Limb (tissue), 2 donors: ENCODE measurements at regions not wholly inside any gene's neighbourhood (a gene's known extent, or its start where the extent isn't known, plus 50 kb on each side); places are given as distances from the start of the nearest gene placed in this dataset.

Experiments used
- DNase-seq, 2 donors: peaks; one replicate each; pipeline ENCODE4 v3.0.0-alpha.2; 2016; ENCODE audit errors: extremely low spot score in 2 of 2

DNA sequence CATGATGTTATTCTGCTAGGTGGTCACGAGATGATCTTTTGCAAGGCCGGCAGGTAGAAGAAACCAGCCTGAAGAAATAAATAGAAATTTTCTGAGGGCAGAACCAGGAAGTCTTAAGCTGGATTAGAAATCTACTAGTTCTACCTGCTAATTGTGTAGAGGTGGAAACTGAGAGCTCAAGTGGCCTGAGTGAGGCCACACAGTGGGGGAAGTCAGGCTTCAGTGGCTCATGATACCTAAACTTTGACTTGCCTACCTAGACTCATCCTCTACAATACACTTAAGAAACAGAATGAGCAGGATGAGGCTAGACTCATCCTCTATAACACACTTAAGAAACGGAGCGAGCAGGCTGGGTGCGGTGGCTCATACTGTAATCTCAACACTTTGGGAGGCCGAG is 134.9 kb upstream of the NDUFV2 start:
- DNase-seq: no peak

DNA sequence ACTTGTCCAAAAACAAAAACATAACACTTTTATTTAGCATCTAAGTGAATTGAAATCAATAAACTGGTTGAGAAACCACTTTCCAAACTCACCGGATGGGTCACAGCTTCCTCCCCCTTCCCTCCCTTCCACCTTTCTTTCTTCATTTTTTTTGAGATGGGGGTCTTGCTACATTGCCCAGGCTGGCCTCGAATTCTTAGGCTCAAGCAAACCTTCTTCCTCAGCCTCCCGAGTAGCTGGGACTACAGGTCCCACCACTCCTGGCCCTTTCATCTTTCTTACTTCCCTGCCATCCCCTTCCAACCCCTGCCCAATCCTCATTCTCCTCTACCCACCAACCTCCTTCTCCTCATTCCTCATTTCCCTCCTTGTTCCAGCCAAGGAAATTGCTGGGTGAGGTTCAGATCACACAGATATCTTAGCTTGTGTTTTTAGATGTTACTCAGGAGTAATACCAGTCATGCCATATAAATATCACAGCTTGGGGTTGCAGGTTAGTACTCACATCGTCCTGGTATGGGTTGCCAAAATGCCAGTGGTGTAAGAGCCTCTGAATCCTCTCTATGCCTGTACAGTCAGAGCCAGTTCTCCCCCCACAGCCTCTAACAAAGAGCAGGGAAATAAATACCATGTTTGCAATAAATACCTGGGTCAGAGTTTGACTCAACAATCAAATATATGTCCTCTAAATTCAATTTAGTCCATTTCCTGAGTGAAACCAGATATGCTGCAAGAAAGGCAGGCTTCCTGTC is 132.7 kb upstream of the NDUFV2 start:
- no peak for DNase-seq

DNA sequence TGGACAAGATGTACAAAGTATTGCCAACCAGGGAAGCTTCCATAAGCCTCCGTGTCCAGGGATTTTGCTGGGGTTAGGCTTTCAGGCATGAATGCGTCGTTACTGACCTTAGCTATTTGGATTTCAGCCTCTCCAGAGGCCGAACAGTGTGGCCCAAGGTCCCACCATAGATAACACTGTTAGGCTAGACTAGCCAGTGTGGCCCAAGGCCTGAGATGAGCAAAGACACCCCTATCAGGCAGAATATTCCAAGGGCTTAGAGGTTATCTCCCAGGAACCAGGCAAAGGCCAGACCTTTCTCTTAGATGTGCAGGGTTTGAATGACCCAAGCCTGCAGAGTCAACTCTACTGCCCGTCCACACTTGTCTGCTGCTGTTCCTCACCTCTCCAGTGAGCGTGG is 131.7 kb upstream of the NDUFV2 start:
- DNase-seq: no peak

DNA sequence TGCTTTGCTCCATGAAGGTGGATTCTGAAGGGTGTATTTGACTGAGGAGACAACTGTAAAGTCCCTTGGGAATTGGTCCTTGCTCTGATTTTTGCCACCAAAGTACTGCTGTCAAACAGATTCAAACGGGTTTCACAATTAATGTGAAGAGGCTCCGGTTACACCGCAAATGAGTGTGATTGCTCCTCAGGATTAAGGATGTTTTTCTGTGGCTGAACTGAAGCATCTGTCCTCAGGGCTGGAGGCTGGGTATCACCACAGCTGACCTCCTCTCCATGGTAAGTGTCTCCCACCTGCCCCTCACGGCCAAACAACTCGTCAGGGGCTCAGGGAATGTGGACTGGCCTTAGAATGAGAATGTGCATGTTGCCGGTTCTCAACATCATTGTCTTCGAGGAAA is 130.4 kb upstream of the NDUFV2 start:
- no peak for DNase-seq

DNA sequence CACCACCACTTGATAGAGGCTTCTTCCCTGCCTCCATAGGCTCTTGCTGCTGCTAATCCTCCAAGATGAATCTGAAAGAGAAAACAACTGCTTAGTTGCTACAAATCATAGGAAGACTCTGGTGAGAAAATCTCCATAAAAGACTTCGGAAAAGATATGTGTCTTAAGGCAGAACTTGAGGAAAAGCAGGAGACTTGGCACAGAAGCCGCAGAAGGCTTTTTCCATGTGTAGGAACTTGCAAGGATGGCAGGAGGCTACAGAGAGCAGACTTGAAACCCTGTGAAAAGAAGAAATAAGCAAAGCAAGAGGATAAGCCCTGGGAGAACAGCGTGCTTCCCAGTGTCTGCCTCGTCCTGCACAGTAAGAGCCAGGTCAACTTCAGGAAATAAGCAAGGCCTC is 128.2 kb upstream of the NDUFV2 start:
- DNase-seq: no peak

DNA sequence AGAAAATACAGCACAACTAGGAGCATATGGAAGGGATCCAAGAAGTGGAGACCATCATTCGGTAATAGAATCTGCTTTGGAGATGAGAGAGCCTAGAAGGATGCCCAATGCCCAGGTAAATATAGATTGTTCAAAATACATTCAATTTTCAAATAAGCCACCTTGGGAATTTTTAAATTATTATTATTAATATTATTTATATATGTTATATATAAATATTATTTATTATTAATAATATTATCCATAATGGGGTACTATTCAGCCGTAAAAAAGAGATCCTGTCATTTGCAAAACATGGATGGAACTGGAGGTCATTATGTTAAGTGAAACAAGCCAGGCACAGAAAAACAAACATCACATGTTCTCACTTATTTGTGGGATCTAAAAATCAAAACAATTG is 127.8 kb upstream of the NDUFV2 start:
- no peak for DNase-seq

DNA sequence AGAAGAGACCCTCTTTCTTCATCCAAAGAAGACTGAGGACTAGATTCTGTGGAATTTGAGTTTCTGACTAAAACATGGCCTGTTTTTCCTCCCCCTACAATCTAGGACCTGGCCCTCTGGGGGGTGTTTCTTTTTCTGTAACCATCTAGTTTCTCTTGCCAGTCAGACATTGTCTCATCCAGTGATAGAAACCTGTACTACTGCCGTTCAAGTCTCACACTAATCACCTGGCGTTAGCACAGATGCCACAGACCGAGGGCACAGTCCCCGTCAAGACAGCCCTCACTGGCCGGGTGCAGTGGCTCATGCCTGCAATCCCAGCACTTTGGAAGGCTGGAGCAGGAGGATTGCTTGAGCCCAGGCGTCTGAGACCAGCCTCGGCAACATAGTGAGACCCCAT is 126.9 kb upstream of the NDUFV2 start:
- no peak for DNase-seq

DNA sequence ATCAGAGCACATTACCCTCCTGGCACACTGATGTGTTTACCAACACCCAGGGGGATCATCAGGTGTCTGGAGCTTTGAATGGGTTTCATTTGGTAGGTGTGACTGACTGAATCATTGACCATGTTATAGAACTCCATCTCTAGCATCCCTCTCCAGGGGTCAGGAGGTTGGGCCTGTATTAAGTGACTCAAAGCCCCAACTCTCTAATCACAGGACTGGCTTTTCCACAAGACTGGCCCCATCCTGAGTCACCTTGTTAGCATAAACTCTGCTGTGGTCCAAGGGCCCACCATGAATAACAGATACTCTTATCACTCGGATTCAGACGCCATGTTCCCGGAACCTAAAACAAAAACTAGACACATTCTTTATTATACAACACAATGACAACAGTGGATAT is 125.9 kb upstream of the NDUFV2 start:
- no peak for DNase-seq

DNA sequence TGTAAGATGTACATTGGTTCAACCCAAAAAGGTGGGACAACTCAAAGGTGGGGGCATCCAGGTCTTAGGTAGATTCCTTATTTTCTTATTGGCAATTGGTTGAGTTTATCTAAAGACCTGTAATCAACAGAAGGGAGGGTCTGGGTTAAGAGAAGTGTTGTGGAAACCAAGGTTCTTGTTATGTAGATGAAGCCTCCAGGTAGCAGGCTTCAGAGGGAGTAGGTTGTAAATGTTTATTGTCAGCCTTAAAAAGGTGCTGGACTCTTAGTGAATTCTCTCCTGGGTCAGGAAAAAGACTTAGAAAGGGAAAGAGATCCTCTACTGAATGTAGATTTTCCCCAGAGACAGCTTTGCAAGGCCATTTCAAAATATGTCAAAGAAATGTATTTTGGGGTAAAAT is 125.3 kb upstream of the NDUFV2 start:
- DNase-seq: no peak

DNA sequence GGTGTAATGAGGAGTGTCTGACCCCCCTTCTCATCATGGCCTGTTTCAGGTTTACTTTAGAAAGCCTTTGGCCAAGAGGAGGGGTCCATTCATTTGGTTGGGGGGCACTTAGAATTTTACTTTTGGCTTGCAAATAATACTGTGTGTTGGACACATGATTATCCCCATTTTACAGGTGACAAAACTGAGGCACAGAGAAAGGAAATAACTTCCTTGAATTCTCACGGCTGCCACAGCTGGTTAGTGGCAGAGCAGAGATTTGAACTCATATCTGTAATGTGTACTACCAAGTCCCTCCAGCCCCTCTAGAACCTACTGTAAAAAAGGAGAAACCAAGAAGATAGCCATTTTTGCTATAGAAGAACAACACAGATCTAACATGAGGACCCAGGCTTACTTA is 124.8 kb upstream of the NDUFV2 start:
- DNase-seq: no peak

DNA sequence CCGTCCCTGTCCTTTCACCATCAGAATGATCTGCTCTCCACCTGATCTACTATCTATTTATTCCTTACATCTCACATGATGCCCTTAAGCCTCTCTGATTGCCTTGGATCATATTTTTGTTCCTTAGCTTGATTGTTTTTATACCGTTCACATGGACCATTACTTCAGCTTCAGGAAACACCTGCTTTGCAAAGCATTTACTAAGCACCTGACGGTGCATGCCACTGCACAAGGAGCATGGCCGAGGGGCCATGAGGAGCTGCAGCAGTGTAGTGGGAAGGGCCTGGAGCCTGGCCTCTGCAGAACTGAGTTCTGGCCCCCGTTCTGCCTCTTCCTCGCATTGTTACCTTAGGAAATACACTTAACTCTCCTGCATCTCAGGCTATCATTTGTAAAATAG is 124.1 kb upstream of the NDUFV2 start:
- no peak for DNase-seq

DNA sequence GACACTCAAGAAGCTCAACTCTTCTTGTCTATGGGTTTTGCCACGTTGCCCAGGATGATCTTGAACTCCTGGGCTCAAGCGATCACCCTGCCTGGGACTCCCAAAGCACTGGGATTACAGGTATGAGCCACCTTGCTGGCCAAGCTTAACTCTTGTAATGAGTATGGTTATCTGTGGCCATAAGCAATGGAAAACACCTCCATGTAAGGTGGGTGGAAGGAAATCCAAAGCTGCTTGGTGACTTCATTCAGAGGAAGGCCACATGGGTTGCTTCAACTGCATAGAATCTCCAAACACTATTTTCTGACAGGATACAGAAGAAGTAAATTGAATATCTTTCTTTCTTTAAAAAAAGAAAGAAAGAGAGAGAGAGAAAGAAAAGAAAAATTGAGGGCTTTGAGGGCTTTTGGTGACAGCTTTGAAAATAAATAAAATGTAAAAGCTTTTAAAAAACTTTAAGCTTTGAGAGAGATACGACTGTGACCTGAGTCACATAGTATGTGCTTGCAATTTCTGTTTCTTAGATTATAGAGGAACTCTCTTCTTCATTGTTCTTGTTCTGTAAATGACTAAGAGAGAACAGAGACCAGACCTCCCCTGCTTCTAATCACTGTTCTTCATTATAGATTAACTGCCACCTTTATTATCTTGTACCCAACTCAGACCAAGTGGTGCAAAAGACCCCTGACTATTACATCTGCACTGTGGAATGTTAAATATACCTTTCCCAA is 123.1 kb upstream of the NDUFV2 start:
- DNase-seq: no peak

DNA sequence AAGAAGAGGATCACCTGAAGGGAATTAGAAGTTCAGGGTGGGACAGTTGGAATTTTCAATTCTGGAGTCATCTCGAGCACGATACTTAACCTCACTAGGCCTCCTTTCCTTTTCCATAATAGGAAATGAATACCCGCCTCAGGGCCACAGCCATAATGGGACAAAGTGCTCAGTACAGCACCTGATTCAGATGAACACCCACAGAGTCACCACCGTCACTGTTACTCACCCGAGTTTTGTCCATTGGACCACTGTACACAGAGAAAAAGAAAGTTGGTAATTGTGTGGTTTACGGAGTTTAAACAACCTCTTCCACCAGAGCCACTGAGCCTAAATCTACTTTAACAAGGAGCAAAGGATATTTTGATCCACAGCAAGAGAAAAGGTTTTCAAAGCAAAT is 122.0 kb upstream of the NDUFV2 start:
- no peak for DNase-seq

DNA sequence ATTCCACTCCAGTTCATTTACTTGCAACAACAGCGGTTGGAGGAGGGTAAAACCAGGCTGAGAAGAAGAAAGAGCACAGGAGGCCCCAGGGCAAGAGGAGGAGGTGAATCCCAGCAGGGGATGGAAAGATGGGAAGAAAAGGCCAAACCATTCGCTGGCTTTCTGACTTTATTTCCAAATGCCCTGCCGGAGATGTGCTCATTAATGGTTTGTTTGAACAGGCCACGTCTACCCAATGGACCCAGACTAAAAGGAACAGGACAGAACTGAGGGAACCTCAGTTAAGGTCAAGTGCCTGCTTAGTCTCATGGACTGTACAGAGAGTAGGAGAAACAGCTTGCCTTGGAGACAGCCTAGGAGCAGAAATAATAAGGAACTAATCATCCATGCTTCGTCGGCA is 121.6 kb upstream of the NDUFV2 start:
- DNase-seq: no peak

DNA sequence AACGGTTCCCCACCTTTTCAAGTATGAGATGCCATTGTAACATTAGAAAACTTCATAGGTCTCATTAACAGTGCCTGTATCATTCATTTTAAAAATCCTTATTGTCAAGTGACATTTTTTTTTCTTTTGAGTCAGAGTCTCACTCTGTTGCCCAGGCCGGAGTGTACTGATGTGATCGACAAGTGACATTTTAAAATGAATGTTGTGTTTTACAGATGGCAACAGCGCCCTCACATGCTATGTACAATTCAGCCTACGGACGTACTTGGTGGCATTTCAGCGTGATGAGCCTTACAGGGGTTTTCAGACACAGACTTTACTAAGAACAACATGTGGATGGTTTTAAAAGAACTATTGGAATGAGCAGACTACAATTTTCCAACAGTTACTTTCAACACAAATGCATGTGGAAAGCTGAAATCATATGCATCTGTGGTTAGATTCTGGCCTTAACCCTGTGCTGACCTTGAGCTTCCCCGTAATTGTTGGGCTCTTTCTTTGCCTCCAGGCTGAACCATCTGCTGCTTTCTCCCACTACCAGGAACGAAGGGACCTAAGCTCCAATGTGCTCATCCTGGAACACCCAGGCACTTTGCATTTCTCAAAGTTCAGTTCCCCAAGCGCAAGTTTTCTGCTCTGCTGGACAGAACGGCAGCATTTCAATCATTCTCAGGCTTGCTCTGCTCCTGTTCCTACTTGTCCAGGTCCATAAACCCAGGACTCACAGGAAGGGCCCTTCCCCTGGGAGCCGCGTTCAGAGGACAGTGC is 119.9 kb upstream of the NDUFV2 start:
- DNase-seq: peak in 1 of 2 donors; percentile 52

DNA sequence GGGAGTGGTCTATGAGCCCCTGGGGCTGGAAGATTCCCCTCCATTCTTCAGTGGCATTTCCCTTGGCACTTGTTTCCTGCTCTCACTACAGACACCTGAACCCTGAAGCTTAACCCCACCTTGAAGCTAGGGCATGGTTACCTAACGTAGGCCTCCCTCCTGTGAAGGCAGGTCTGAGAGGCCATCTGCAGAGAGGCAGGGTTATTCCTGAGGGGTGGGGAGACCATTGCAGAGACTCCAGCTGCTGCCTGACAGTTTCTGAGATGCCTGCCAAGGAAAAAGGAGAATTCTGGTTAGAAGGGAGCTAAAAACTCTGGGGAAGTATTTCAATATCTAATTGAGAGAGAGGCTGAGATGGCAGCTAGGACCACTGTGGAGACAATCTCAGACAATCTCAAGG is 119.3 kb upstream of the NDUFV2 start:
- no peak for DNase-seq

DNA sequence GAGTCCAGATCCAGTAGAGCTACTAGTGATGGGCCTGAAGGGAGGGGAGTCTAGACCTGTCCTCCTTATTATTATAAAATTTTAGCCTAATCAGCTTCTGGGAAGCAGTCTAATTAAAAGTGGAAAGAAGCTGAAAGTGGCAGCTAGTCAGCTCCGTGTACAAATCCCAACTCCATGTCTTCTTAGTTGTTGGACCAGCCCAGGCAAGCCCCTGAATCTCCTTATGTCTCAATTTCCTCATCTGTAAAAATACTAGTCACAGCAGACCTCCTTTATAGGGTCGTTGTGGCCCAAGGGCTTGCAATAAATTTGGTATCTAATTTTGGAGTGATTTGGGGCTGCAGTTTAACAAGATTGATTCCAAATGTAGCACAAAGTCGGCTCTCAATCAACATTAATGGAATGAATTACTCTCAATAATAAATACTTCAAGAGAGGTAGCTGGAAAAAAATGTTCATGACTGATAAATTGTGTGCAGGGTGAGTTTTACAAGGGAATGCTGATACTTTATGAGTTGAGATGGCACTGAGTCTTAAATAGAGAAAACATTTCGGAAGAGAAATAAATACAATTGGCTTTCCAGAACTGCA is 118.3 kb upstream of the NDUFV2 start:
- no peak for DNase-seq

DNA sequence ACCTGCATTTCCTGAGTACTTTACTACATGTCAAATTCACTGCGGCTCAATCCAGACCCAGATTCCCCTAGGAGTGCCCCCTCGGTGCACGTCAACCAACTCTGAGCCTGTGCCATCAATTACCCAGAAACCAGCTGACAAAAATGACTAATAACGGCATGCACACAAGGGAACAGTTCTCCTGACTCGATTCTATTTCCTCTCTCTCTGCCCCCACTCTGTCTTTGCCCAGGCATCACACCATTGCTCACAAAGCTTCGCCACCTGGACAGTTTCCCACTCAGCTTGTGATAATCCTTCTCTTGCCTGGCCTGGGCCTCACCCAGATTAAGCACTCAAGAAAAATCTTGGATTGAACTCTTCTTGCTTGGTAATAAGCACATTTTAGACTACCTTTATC is 115.3 kb upstream of the NDUFV2 start:
- DNase-seq: no peak

DNA sequence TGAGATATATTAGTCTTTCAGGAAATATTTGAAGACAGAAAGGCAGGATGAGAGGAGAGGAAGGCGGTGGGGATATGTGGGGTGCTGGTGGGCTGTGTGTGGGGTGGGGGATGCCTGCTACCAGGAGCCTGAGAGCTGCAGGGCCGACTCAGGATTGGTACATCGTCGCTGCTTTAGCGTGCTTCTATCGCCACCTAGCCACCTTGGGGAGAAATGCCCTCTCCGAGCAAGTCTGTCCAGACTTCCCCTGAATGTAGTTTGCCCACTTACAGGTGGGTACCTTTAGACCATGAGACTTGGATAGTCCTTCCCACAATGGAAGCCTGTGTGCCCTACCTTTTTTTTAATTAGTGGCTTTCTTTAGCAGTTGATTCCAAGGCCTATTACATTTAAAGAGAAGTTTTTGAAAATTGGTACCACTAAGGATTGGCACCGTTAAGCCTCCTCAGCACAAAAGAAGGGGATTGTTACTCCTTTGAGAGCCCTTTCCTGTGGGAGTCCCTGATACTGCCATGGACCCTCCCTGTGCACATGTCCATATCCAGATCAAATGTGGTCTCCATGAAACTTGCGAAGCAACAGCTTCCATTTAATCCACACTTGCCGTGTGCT is 114.1 kb upstream of the NDUFV2 start:
- DNase-seq: peak; percentile 32 to 77

DNA sequence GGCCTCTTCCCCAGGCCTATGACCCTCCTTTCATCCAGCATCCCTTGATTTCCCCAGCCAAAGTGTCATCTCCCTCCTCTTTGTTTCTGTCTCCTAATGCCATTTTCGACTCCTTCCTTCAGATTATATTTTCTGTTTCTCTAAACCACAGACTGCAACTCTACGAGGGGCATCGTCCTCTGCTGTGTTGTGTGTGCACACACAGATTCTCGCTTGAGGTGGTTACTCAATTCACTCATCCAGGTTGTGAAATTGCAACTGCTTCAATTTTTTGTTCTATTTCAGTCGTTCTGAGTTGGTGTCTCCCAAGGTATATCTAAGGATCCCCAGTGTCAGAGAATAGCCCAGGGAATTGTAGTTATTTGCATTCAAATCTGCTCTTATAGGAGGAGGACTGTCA is 113.5 kb upstream of the NDUFV2 start:
- no peak for DNase-seq

DNA sequence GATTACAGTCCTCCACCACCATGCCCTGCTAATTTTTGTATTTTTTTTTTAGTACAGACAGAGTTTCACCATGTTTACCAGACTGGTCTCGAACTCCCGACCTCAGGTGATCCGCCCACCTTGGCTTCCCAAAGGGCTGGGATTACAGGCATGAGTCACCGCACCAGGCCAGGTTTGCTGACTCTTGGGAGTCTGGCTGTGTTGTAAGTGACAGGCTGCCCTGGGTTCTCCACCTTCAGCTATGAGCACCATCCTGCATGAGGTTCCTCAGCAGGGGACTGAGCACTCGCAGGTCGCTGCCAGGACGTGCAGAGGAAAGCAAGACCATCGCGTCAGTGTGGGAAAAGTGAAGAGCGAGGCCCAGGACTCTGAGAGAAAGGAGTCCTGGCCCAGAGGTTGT is 112.6 kb upstream of the NDUFV2 start:
- DNase-seq: no peak
